Rectal smooth muscle tissue (tissue), 1 donor: ENCODE measurements at regions not wholly inside any gene's neighbourhood (a gene's known extent, or its start where the extent isn't known, plus 50 kb on each side); places are given as distances from the start of the nearest gene placed in this dataset.
"Not testable (repeated sequence)": the region's sequence is repeated elsewhere in the genome, so short reads cannot be mapped to it uniquely, and the experiment has no call there.

ENCODE experiments used
- H3K27ac ChIP-seq: one replicate; pipeline ENCODE4 v1.7.0; 2013; ENCODE audit warnings: low read depth, low read length, inconsistent platforms
- H3K27me3 ChIP-seq: one replicate; pipeline ENCODE4 v1.7.0; 2013; ENCODE audit warnings: low read length; ENCODE audit not compliant: control insufficient read depth, insufficient read depth
- H3K36me3 ChIP-seq: one replicate; pipeline ENCODE4 v1.7.0; 2013; ENCODE audit warnings: low read length; ENCODE audit not compliant: control insufficient read depth, insufficient read depth
- H3K4me1 ChIP-seq: one replicate; pipeline ENCODE4 v1.7.0; 2013; ENCODE audit warnings: low read length; ENCODE audit not compliant: control insufficient read depth, insufficient read depth
- H3K4me3 ChIP-seq: one replicate; pipeline ENCODE4 v1.7.0; 2013; ENCODE audit warnings: low read length
- H3K9ac ChIP-seq: one replicate; pipeline ENCODE4 v1.7.0; 2013; ENCODE audit warnings: low read length

GRCh38 chr13:109702030-109702597 lies 84.3 kb downstream of the IRS2 start:
- H3K4me3 ChIP-seq, H3K4me1 ChIP-seq, H3K9ac ChIP-seq, H3K27ac ChIP-seq, H3K27me3 ChIP-seq, H3K36me3 ChIP-seq: not testable (repeated sequence)

- H3K9ac ChIP-seq: no peak overlapping the region
- no peaks in the 10 kb centered on the region for H3K4me1 ChIP-seq
- H3K36me3 ChIP-seq: no peaks in the 10 kb centered on the region
- H3K27me3 ChIP-seq: no peaks in the 10 kb centered on the region
- no peak overlapping the region for H3K27ac ChIP-seq
- H3K4me3 ChIP-seq: no peak overlapping the region
These were observed 86.2 kb downstream of the IRS2 start for GRCh38 chr13:109700176-109700575.

GRCh38 chr13:109699628-109700071 lies 86.7 kb downstream of the IRS2 start:
- H3K9ac ChIP-seq: no peak overlapping the region
- no peaks in the 10 kb centered on the region for H3K36me3 ChIP-seq
- H3K27ac ChIP-seq: no peak overlapping the region
- H3K27me3 ChIP-seq: no peaks in the 10 kb centered on the region
- H3K4me1 ChIP-seq: no peaks in the 10 kb centered on the region
- no peak overlapping the region for H3K4me3 ChIP-seq

GRCh38 chr13:109698779-109699178 lies 87.6 kb downstream of the IRS2 start:
- Histone ChIP-seq H3K9ac (no peak overlapping the region), H3K36me3 (no peaks in the 10 kb centered on the region), H3K27ac (no peak overlapping the region), H3K4me1 (no peaks in the 10 kb centered on the region), H3K4me3 (no peak overlapping the region), H3K27me3 (no peaks in the 10 kb centered on the region)

GRCh38 chr13:109697936-109698335 lies 88.4 kb downstream of the IRS2 start:
- no peaks in the 10 kb centered on the region for H3K4me1 ChIP-seq
- H3K9ac ChIP-seq: no peak overlapping the region
- no peaks in the 10 kb centered on the region for H3K36me3 ChIP-seq
- H3K27ac ChIP-seq: no peak overlapping the region
- H3K4me3 ChIP-seq: no peak overlapping the region
- no peaks in the 10 kb centered on the region for H3K27me3 ChIP-seq

- Histone ChIP-seq H3K4me1 (no peaks in the 10 kb centered on the region), H3K9ac (no peak overlapping the region), H3K4me3 (no peak overlapping the region), H3K27ac (no peak overlapping the region), H3K27me3 (no peaks in the 10 kb centered on the region), H3K36me3 (no peaks in the 10 kb centered on the region)
These were observed 90.8 kb downstream of the IRS2 start for GRCh38 chr13:109695402-109696190.

- H3K9ac ChIP-seq: no peak overlapping the region
- no peak overlapping the region for H3K27ac ChIP-seq
- H3K27me3 ChIP-seq: no peaks in the 10 kb centered on the region
- H3K36me3 ChIP-seq: no peaks in the 10 kb centered on the region
- no peak overlapping the region for H3K4me3 ChIP-seq
- H3K4me1 ChIP-seq: no peaks in the 10 kb centered on the region
These were observed 91.4 kb downstream of the IRS2 start for GRCh38 chr13:109694972-109695371.

GRCh38 chr13:109693213-109693612 lies 93.2 kb downstream of the IRS2 start:
- H3K27me3 ChIP-seq: no peaks in the 10 kb centered on the region
- H3K4me3 ChIP-seq: no peak overlapping the region
- H3K4me1 ChIP-seq: no peaks in the 10 kb centered on the region
- H3K9ac ChIP-seq: no peak overlapping the region
- H3K27ac ChIP-seq: no peak overlapping the region
- no peaks in the 10 kb centered on the region for H3K36me3 ChIP-seq

GRCh38 chr13:109691689-109692088 lies 94.7 kb downstream of the IRS2 start:
- Histone ChIP-seq H3K27ac (no peak overlapping the region), H3K4me3 (no peak overlapping the region), H3K36me3 (no peaks in the 10 kb centered on the region), H3K4me1 (no peaks in the 10 kb centered on the region), H3K9ac (no peak overlapping the region), H3K27me3 (no peaks in the 10 kb centered on the region)

- Histone ChIP-seq H3K27ac (no peak overlapping the region), H3K9ac (no peak overlapping the region), H3K27me3 (no peaks in the 10 kb centered on the region), H3K4me3 (no peak overlapping the region), H3K36me3 (no peaks in the 10 kb centered on the region), H3K4me1 (no peaks in the 10 kb centered on the region)
These were observed 98.6 kb downstream of the IRS2 start for GRCh38 chr13:109687559-109688448.

GRCh38 chr13:109685203-109685602 lies 101.2 kb downstream of the IRS2 start:
- H3K36me3 ChIP-seq: no peaks in the 10 kb centered on the region
- no peaks in the 10 kb centered on the region for H3K4me1 ChIP-seq
- H3K27ac ChIP-seq: no peak overlapping the region
- peak overlapping the region; percentile 2 for H3K4me3 ChIP-seq
- H3K9ac ChIP-seq: no peak overlapping the region
- no peaks in the 10 kb centered on the region for H3K27me3 ChIP-seq

GRCh38 chr13:109684824-109685202 lies 101.6 kb downstream of the IRS2 start:
- no peaks in the 10 kb centered on the region for H3K4me1 ChIP-seq
- H3K27me3 ChIP-seq: no peaks in the 10 kb centered on the region
- H3K36me3 ChIP-seq: no peaks in the 10 kb centered on the region
- H3K9ac ChIP-seq: no peak overlapping the region
- peak overlapping the region; percentile 2 for H3K4me3 ChIP-seq
- peak overlapping the region; percentile 18 for H3K27ac ChIP-seq
